GM23248 (cell line): ENCODE measurements at regions not wholly inside any gene's neighbourhood (a gene's known extent, or its start where the extent isn't known, plus 50 kb on each side); places are given as distances from the start of the nearest gene placed in this dataset.

Experiments
- EZH2 ChIP-seq: fragments of 200-600 bp; sonication (generic); IDR thresholded peaks from 2 replicates; pipeline ENCODE4 v1.6.1; 2018; ENCODE audit warnings: antibody characterized with exemption, mild to moderate bottlenecking; ENCODE audit not compliant: insufficient read depth, poor library complexity, severe bottlenecking
- EZH2phosphoT487 ChIP-seq: fragments of 200-600 bp; sonication (generic); IDR thresholded peaks from 2 replicates; pipeline ENCODE4 v1.6.1; 2018; ENCODE audit warnings: antibody characterized with exemption, moderate library complexity, mild to moderate bottlenecking, low read depth; ENCODE audit not compliant: insufficient read depth

DNA sequence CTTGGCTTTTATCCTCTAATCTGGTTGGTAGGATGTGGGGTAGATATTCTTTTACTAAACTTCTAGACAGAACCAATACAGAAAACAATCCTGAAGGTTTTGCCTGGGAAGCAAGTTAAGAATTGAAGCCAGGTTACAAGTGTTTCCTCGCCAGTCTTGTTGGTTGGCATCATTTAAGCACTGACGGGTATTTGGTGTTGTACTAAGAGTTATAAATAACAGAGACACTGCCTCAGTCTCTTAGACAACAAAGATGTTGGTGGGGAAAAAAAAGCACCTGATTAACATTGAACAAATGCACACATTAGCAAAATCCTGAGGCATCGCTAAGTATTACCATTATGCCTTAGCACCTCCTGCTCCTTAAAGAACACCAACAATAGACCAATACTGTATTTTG lies 272.2 kb downstream of the BRINP2 start:
- TF ChIP-seq EZH2, result no peak
- TF ChIP-seq EZH2phosphoT487, result no peak
